GM21786 (cell line): ENCODE measurements at regions not wholly inside any gene's neighbourhood (a gene's known extent, or its start where the extent isn't known, plus 50 kb on each side); places are given as distances from the start of the nearest gene placed in this dataset.
"Not testable (repeated sequence)": the region's sequence is repeated elsewhere in the genome, so short reads cannot be mapped to it uniquely, and the experiment has no call there.

Source experiments
- ATAC-seq: cut with Tn5 transposase; IDR thresholded peaks from one replicate; pipeline ENCODE4 v1.9.1; 2021; ENCODE audit not compliant: unreplicated experiment

- ATAC-seq: no peak
Observed at GRCh38 chr13:59435024-59435423, 728.7 kb downstream of the DIAPH3 start.

- no peak for ATAC-seq
Observed at GRCh38 chr13:59437544-59438301, 726.0 kb downstream of the DIAPH3 start.

- no peak for ATAC-seq
Observed at GRCh38 chr13:59439776-59440428, 723.8 kb downstream of the DIAPH3 start.

GRCh38 chr13:59441068-59441467, 722.7 kb downstream of the DIAPH3 start:
- not testable (repeated sequence) for ATAC-seq

- ATAC-seq: no peak
Observed at GRCh38 chr13:59441596-59442280, 722.0 kb downstream of the DIAPH3 start.

GRCh38 chr13:59442461-59442860, 721.3 kb downstream of the DIAPH3 start:
- no peak for ATAC-seq

GRCh38 chr13:59442944-59443486, 720.7 kb downstream of the DIAPH3 start:
- no peak for ATAC-seq

GRCh38 chr13:59444210-59444857, 719.4 kb downstream of the DIAPH3 start:
- ATAC-seq: no peak

DNA sequence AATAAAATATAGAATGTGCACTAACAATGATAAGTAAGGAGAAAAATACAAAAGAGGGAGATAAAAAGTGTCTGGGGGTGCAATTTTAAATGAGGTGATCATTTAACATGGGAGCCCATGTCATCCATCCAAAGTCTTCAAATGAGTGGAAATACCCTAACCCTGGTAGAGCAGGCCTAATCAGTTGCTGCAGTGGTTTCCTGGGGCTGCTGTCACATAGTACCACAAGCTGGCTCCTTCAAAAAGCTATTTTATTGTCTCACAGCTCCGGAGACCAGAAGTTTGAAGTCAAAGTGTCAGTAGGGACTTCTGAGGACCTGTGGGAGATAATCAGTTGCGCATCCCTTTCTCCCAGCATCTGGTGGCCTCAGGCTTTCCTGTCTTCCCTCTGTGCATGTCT, 717.9 kb downstream of the DIAPH3 start:
- ATAC-seq: no peak

- no peak for ATAC-seq
Observed at GRCh38 chr13:59446391-59446790, 717.3 kb downstream of the DIAPH3 start.

DNA sequence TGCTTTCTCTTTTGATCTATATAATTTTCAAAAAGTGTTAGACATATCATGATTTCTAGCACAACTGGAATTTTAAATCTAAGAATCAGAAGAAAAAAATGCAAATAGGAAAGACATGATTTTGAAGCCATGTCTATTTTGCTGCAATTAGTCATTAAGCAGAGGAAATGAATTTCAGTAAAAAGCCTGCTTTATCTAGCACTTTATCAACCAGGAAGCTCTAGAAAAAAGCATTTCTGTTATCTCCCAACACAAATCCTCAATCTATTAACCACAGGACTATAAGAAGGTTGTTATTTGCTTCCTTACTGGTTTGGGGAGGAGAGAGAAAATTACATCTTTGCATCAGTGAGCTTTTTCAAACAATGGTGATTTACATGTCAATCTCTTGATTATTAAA, 716.7 kb downstream of the DIAPH3 start:
- ATAC-seq: no peak

DNA sequence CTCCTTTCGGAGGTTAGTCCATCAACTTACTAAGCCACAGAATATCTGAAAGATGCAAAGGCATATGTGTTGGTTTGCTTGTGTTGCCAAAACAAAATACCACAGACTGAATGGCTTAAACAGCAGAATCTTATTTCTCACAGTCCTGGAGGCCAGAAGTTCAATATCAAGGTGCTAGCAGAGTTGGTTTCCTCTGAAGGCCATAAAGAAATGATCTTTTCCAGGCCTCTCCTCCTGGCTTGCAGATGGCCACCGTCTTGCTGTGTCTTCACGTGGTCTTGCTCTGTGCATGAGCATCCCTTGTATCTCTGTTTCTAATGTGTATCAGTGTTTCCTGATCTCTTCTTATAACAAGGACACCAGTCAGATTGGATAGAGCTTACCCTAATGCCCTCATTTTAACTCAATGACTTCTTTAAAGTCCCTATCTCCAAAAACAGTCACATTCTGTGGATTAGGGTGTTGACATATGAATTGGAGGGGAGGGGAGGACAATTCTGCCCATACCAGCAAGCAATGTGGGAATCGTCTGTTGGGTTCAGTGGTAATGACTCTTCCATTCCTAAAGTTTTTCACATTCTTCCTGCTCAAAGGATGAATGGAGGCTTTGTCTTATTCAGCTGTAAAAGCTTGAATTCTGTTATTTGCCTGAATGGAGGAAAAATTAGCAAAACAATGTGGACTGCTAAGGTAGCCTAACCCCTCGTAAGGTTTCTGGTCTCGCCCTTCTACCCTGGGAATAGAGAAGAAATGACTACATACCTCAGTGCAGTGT, 715.7 kb downstream of the DIAPH3 start:
- no peak for ATAC-seq

DNA sequence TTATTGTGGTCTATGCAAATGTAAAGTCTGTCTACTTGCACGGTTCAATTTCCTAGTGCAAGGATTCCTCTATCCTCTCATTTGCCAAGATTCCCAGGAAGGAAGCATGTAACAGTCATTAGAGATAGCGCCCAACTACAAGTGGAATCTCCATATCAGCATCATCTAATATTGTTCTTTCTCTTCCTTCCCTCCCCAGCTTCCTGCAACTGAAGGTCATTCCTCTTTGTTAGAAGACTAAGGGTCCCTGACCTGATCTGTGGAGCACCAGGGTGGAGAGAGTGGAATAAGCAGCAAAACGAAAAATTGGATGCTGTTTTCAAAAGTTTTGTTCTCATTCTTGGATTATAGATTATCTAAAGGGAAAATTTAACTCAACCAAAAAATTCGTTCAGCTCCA, 714.0 kb downstream of the DIAPH3 start:
- no peak for ATAC-seq

- ATAC-seq: no peak
Observed at GRCh38 chr13:59450229-59450628, 713.5 kb downstream of the DIAPH3 start.

DNA sequence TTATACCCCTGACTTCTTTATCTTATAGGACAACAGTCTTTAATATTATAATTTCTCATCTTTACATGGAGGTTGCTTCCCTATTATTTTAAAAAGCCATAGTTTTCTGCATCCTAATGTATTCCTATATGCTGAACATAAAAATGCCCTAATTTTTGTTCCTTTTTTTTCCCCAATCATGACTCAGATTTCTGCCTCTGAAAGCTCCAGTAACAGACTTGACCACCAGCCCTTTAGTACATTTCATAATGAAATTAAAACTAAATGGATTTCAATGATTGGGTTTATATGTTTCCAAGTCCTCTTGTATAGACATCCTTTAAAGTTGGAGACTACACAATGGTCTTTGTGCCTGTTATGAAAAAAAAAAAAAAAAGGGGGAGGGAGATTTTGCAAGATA, 712.5 kb downstream of the DIAPH3 start:
- no peak for ATAC-seq

DNA sequence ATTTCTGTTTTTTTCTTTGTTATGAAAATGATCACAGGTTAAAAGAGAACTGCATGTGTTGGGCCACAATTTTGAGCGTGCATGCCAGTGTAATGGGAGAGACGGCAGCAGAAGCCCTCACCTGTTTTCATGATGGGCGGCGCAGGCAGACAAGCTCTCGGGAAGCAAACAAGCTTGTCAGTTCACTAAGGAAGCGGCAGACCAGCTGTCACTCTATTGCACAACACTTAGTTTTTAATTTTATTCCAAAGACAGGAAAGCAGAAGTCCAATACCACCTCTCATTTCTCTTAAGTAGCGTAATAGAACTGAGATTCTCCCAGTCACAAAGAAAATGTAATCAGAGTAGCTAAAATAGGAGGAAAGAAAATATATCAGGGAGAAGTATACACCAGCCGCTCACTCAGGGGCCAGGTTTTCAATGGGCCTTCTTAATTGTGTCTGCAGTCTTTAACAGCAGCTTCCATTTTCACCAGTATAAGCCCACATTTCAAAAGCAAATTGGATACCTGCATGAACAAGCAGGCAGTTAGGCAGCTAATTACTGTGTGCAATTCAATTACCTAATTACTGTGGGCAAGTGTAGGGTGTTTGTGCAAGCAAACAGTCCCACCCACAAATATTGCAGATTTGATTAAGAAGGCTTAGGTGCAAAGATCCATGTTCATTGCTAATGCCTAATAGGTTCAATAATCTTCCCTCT, 711.4 kb downstream of the DIAPH3 start:
- ATAC-seq: no peak

- no peak for ATAC-seq
Observed at GRCh38 chr13:59458908-59459579, 704.7 kb downstream of the DIAPH3 start.

DNA sequence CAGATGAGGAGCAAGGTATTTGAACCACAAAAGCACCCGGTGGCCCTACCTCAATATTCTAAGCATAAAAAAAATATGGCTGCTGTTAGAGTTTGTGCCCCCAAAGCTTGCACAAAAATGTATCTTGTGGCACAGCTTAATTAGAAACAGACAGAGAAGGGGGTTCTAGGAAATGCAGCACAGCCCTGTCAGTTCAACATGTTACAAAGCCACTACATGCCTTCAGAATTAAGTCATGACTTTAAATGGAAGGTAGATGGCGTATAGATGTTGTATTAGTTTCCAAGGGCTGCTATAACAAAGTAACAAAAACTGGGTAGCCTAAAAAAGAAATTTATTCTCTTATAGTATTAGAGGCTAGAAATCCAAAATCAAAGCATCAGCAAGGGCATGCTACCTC, 703.8 kb downstream of the DIAPH3 start:
- no peak for ATAC-seq

GRCh38 chr13:59461411-59461810, 702.3 kb downstream of the DIAPH3 start:
- no peak for ATAC-seq
